ENCODE measurements at regions not wholly inside any gene's neighbourhood (a gene's known extent, or its start where the extent isn't known, plus 50 kb on each side); places are given as distances from the start of the nearest gene placed in this dataset.

- TF ChIP-seq EZH2 (IDR thresholded peaks at IDR 0.05; ENCODE audit: insufficient read depth, poor library complexity, severe bottlenecking) (no peak), EZH2phosphoT487 (IDR thresholded peaks at IDR 0.05; ENCODE audit: insufficient read depth, low read depth) (no peak)
Measured at GRCh38 chr7:155247479-155248365, 50.0 kb upstream of the INSIG1 start.

Data from GM23248 (cell line).